ENCODE measurements at regions not wholly inside any gene's neighbourhood (a gene's known extent, or its start where the extent isn't known, plus 50 kb on each side); places are given as distances from the start of the nearest gene placed in this dataset.

- Histone ChIP-seq H3K4me3 (ENCODE audit: severe bottlenecking) (no peak overlapping the region), H3K27ac (ENCODE audit: poor library complexity, severe bottlenecking) (no peak overlapping the region), H3K27me3 (ENCODE audit: insufficient read depth, poor library complexity, severe bottlenecking) (no peaks in the 10 kb centered on the region), H3K9me3 (ENCODE audit: severe bottlenecking) (no peaks in the 10 kb centered on the region), H3K36me3 (ENCODE audit: low read depth) (no peaks in the 10 kb centered on the region), H3K4me1 (ENCODE audit: insufficient read depth, poor library complexity, severe bottlenecking) (no peaks in the 10 kb centered on the region)
- no peak for DNase-seq (ENCODE audit: low spot score)
- no peak for ATAC-seq (ENCODE audit: low read depth)
- no peak for TF ChIP-seq CTCF (IDR thresholded peaks at IDR 0.05; ENCODE audit: poor library complexity, severe bottlenecking)
Measured at GRCh38 chr10:44043646-44044375, 341.1 kb downstream of the CXCL12 start.

GRCh38 chr10:44042926-44043602, 341.8 kb downstream of the CXCL12 start:
- no peak for TF ChIP-seq CTCF (IDR thresholded peaks at IDR 0.05; ENCODE audit: poor library complexity, severe bottlenecking)
- no peak for ATAC-seq (ENCODE audit: low read depth)

GRCh38 chr10:44042075-44042770, 342.7 kb downstream of the CXCL12 start:
- Histone ChIP-seq H3K4me1 (ENCODE audit: insufficient read depth, poor library complexity, severe bottlenecking) (no peaks in the 10 kb centered on the region), H3K27ac (ENCODE audit: poor library complexity, severe bottlenecking) (no peak overlapping the region), H3K9me3 (ENCODE audit: severe bottlenecking) (no peaks in the 10 kb centered on the region), H3K4me3 (ENCODE audit: severe bottlenecking) (no peak overlapping the region), H3K36me3 (ENCODE audit: low read depth) (no peaks in the 10 kb centered on the region), H3K27me3 (ENCODE audit: insufficient read depth, poor library complexity, severe bottlenecking) (no peaks in the 10 kb centered on the region)
- no peak for TF ChIP-seq CTCF (IDR thresholded peaks at IDR 0.05; ENCODE audit: poor library complexity, severe bottlenecking)
- ATAC-seq (ENCODE audit: low read depth) (no peak), DNase-seq (ENCODE audit: low spot score) (no peak)

More at GRCh38 chr10:44042926-44043602, 341.8 kb downstream of the CXCL12 start:
- Histone ChIP-seq H3K27ac (ENCODE audit: poor library complexity, severe bottlenecking) (no peak overlapping the region), H3K27me3 (ENCODE audit: insufficient read depth, poor library complexity, severe bottlenecking) (no peaks in the 10 kb centered on the region), H3K36me3 (ENCODE audit: low read depth) (no peaks in the 10 kb centered on the region), H3K4me1 (ENCODE audit: insufficient read depth, poor library complexity, severe bottlenecking) (no peaks in the 10 kb centered on the region), H3K9me3 (ENCODE audit: severe bottlenecking) (no peaks in the 10 kb centered on the region), H3K4me3 (ENCODE audit: severe bottlenecking) (no peak overlapping the region)
- no peak for DNase-seq (ENCODE audit: low spot score)

- ATAC-seq (ENCODE audit: low read depth): no peak
- DNase-seq (ENCODE audit: low spot score): no peak
- Histone ChIP-seq H3K4me1 (ENCODE audit: insufficient read depth, poor library complexity, severe bottlenecking) (no peaks in the 10 kb centered on the region), H3K4me3 (ENCODE audit: severe bottlenecking) (no peak overlapping the region), H3K27me3 (ENCODE audit: insufficient read depth, poor library complexity, severe bottlenecking) (no peaks in the 10 kb centered on the region), H3K9me3 (ENCODE audit: severe bottlenecking) (no peaks in the 10 kb centered on the region), H3K36me3 (ENCODE audit: low read depth) (no peaks in the 10 kb centered on the region), H3K27ac (ENCODE audit: poor library complexity, severe bottlenecking) (no peak overlapping the region)
- no peak for TF ChIP-seq CTCF (IDR thresholded peaks at IDR 0.05; ENCODE audit: poor library complexity, severe bottlenecking)
Measured at GRCh38 chr10:44039599-44039998, 345.3 kb downstream of the CXCL12 start.

Measured in RWPE2 (cell line).